Activated naive CD4-positive, alpha-beta T cell treated with anti-CD3 and anti-CD28 coated beads for 36 hours (primary cell): ENCODE measurements at regions not wholly inside any gene's neighbourhood (a gene's known extent, or its start where the extent isn't known, plus 50 kb on each side); places are given as distances from the start of the nearest gene placed in this dataset.
"Not testable (repeated sequence)": the region's sequence is repeated elsewhere in the genome, so short reads cannot be mapped to it uniquely, and the experiment has no call there.

ENCODE experiments used
- CTCF ChIA-PET: fragments of 350-600 bp; sonication (Branson Sonifier 250); formaldehyde crosslinking; loops from one replicate; lab custom pipeline; 2021; ENCODE audit warnings: antibody characterized with exemption; lab: Charles Lee
- DNase-seq: peaks from one replicate; pipeline ENCODE4 v3.0.0-alpha.2; 2020
- H3K27ac Mint-ChIP-seq: one replicate; pipeline ENCODE4 v1.8.0; 2021; ENCODE audit warnings: mild to moderate bottlenecking, mixed read lengths
- H3K27me3 Mint-ChIP-seq: one replicate; pipeline ENCODE4 v1.8.0; 2021; ENCODE audit warnings: low read depth, mixed read lengths
- H3K36me3 Mint-ChIP-seq: one replicate; pipeline ENCODE4 v1.8.0; 2021; ENCODE audit warnings: low read depth, mixed read lengths
- H3K4me1 Mint-ChIP-seq: one replicate; pipeline ENCODE4 v1.8.0; 2021; ENCODE audit warnings: low read depth, mixed read lengths
- H3K4me3 Mint-ChIP-seq: one replicate; pipeline ENCODE4 v1.8.0; 2021; ENCODE audit warnings: mild to moderate bottlenecking, moderate library complexity, mixed read lengths
- H3K9me3 Mint-ChIP-seq: one replicate; pipeline ENCODE4 v1.8.0; 2021; ENCODE audit warnings: mixed read lengths
- intact Hi-C: fragments of 100-400 bp; cut with micrococcal nuclease; formaldehyde crosslinking; loops from one replicate; pipeline ENCODE4 v1.15.1; 2023

- DNase-seq, result no peak
- Mint-ChIP-seq H3K4me3 (no peak overlapping the region), H3K4me1 (no peaks in the 10 kb centered on the region), H3K27ac (no peak overlapping the region), H3K36me3 (no peaks in the 10 kb centered on the region), H3K27me3 (no peaks in the 10 kb centered on the region), H3K9me3 (peaks cover 4% of the 10 kb centered on the region)
- intact Hi-C loops, result no loop called here
- CTCF ChIA-PET, result no interaction called here
Observed at GRCh38 chr4:133550436-133550835, 401.3 kb downstream of the PCDH10 start.

GRCh38 chr4:133544097-133544496 lies 395.0 kb downstream of the PCDH10 start:
- Mint-ChIP-seq H3K36me3 (no peaks in the 10 kb centered on the region), H3K27ac (no peak overlapping the region), H3K4me3 (no peak overlapping the region), H3K27me3 (no peaks in the 10 kb centered on the region), H3K4me1 (no peaks in the 10 kb centered on the region), H3K9me3 (peaks cover 8% of the 10 kb centered on the region)
- intact Hi-C loops, result no loop called here
- no peak for DNase-seq
- CTCF ChIA-PET, result no interaction called here

GRCh38 chr4:133537780-133538281 lies 388.7 kb downstream of the PCDH10 start:
- intact Hi-C loops, result no loop called here
- H3K4me1 Mint-ChIP-seq, result no peaks in the 10 kb centered on the region
- no peak overlapping the region for H3K27ac Mint-ChIP-seq
- CTCF ChIA-PET, result no interaction called here
- H3K4me3 Mint-ChIP-seq, result no peak overlapping the region
- H3K36me3 Mint-ChIP-seq, result no peaks in the 10 kb centered on the region
- DNase-seq, result no peak
- no peaks in the 10 kb centered on the region for H3K27me3 Mint-ChIP-seq
- peaks cover 1% of the 10 kb centered on the region for H3K9me3 Mint-ChIP-seq

- DNase-seq, H3K27ac Mint-ChIP-seq, H3K27me3 Mint-ChIP-seq, H3K4me1 Mint-ChIP-seq, CTCF ChIA-PET, intact Hi-C loops, H3K4me3 Mint-ChIP-seq, H3K9me3 Mint-ChIP-seq, H3K36me3 Mint-ChIP-seq: not testable (repeated sequence)
Observed at GRCh38 chr4:133534224-133534623, 385.1 kb downstream of the PCDH10 start.

- intact Hi-C loops, result no loop called here
- H3K27ac Mint-ChIP-seq, result no peak overlapping the region
- H3K36me3 Mint-ChIP-seq, result no peaks in the 10 kb centered on the region
- DNase-seq, result no peak
- no peak overlapping the region for H3K4me3 Mint-ChIP-seq
- H3K27me3 Mint-ChIP-seq, result no peaks in the 10 kb centered on the region
- H3K4me1 Mint-ChIP-seq, result no peaks in the 10 kb centered on the region
- CTCF ChIA-PET, result no interaction called here
- peaks cover 2% of the 10 kb centered on the region for H3K9me3 Mint-ChIP-seq
Observed at GRCh38 chr4:133524369-133524768, 375.3 kb downstream of the PCDH10 start.

GRCh38 chr4:133513901-133514300 lies 364.8 kb downstream of the PCDH10 start:
- H3K27me3 Mint-ChIP-seq, result no peaks in the 10 kb centered on the region
- no peak for DNase-seq
- peaks cover 2% of the 10 kb centered on the region for H3K36me3 Mint-ChIP-seq
- no peak overlapping the region for H3K27ac Mint-ChIP-seq
- no peak overlapping the region for H3K4me3 Mint-ChIP-seq
- H3K4me1 Mint-ChIP-seq, result no peaks in the 10 kb centered on the region
- CTCF ChIA-PET, result no interaction called here
- intact Hi-C loops, result no loop called here
- H3K9me3 Mint-ChIP-seq, result peaks cover 16% of the 10 kb centered on the region

GRCh38 chr4:133498149-133498548 lies 349.1 kb downstream of the PCDH10 start:
- Mint-ChIP-seq H3K9me3 (peaks cover 6% of the 10 kb centered on the region), H3K27me3 (no peaks in the 10 kb centered on the region), H3K36me3 (no peaks in the 10 kb centered on the region), H3K4me1 (no peaks in the 10 kb centered on the region), H3K27ac (no peak overlapping the region), H3K4me3 (no peak overlapping the region)
- CTCF ChIA-PET, result no interaction called here
- intact Hi-C loops, result no loop called here
- DNase-seq, result no peak

- intact Hi-C loops, result no loop called here
- Mint-ChIP-seq H3K27me3 (no peaks in the 10 kb centered on the region), H3K9me3 (peaks cover 7% of the 10 kb centered on the region)
Observed at GRCh38 chr4:133493776-133494175, 344.7 kb downstream of the PCDH10 start.

GRCh38 chr4:133493241-133493640 lies 344.1 kb downstream of the PCDH10 start:
- H3K27me3 Mint-ChIP-seq, result no peaks in the 10 kb centered on the region
- H3K9me3 Mint-ChIP-seq, result peaks cover 7% of the 10 kb centered on the region
- CTCF ChIA-PET, result no interaction called here
- no peak for DNase-seq
- H3K4me3 Mint-ChIP-seq, result no peak overlapping the region
- H3K27ac Mint-ChIP-seq, result no peak overlapping the region
- intact Hi-C loops, result no loop called here
- no peaks in the 10 kb centered on the region for H3K36me3 Mint-ChIP-seq
- H3K4me1 Mint-ChIP-seq, result no peaks in the 10 kb centered on the region

More at GRCh38 chr4:133493776-133494175, 344.7 kb downstream of the PCDH10 start:
- no peak for DNase-seq
- no peaks in the 10 kb centered on the region for H3K36me3 Mint-ChIP-seq
- H3K27ac Mint-ChIP-seq, result no peak overlapping the region
- no peak overlapping the region for H3K4me3 Mint-ChIP-seq
- H3K4me1 Mint-ChIP-seq, result no peaks in the 10 kb centered on the region
- CTCF ChIA-PET, result no interaction called here

GRCh38 chr4:133484287-133484686 lies 335.2 kb downstream of the PCDH10 start:
- CTCF ChIA-PET, result interaction anchor here (0.5 kb wide), 1 partner anchor 153 kb away, joined by 3 read pairs; no protein-coding TSS in a partner anchor
- H3K4me3 Mint-ChIP-seq, result no peak overlapping the region
- no peaks in the 10 kb centered on the region for H3K27me3 Mint-ChIP-seq
- no peaks in the 10 kb centered on the region for H3K4me1 Mint-ChIP-seq
- H3K27ac Mint-ChIP-seq, result no peak overlapping the region
- H3K9me3 Mint-ChIP-seq, result peaks cover 6% of the 10 kb centered on the region
- DNase-seq, result no peak
- intact Hi-C loops, result no loop called here
- no peaks in the 10 kb centered on the region for H3K36me3 Mint-ChIP-seq

- no peaks in the 10 kb centered on the region for H3K27me3 Mint-ChIP-seq
- H3K27ac Mint-ChIP-seq, result no peak overlapping the region
- intact Hi-C loops, result no loop called here
- H3K4me3 Mint-ChIP-seq, result no peak overlapping the region
- no peak for DNase-seq
- H3K36me3 Mint-ChIP-seq, result no peaks in the 10 kb centered on the region
- peaks cover 6% of the 10 kb centered on the region for H3K9me3 Mint-ChIP-seq
- CTCF ChIA-PET, result no interaction called here
- H3K4me1 Mint-ChIP-seq, result no peaks in the 10 kb centered on the region
Observed at GRCh38 chr4:133483600-133484246, 334.6 kb downstream of the PCDH10 start.

- Mint-ChIP-seq H3K36me3 (no peaks in the 10 kb centered on the region), H3K4me3 (no peak overlapping the region), H3K4me1 (no peaks in the 10 kb centered on the region), H3K27me3 (no peaks in the 10 kb centered on the region), H3K9me3 (peaks cover 6% of the 10 kb centered on the region), H3K27ac (no peak overlapping the region)
- intact Hi-C loops, result no loop called here
- CTCF ChIA-PET, result no interaction called here
- DNase-seq, result no peak
Observed at GRCh38 chr4:133476063-133476462, 327.0 kb downstream of the PCDH10 start.

GRCh38 chr4:133474501-133474900 lies 325.4 kb downstream of the PCDH10 start:
- CTCF ChIA-PET, result no interaction called here
- no peaks in the 10 kb centered on the region for H3K27me3 Mint-ChIP-seq

More at GRCh38 chr4:133474501-133474900, 325.4 kb downstream of the PCDH10 start:
- intact Hi-C loops, result no loop called here
- H3K36me3 Mint-ChIP-seq, result no peaks in the 10 kb centered on the region
- H3K4me3 Mint-ChIP-seq, result no peak overlapping the region
- no peaks in the 10 kb centered on the region for H3K4me1 Mint-ChIP-seq
- H3K27ac Mint-ChIP-seq, result no peak overlapping the region
- DNase-seq, result no peak
- H3K9me3 Mint-ChIP-seq, result peaks cover 6% of the 10 kb centered on the region
